ENCODE measurements at regions not wholly inside any gene's neighbourhood (a gene's known extent, or its start where the extent isn't known, plus 50 kb on each side); places are given as distances from the start of the nearest gene placed in this dataset.

- RAD21 ChIA-PET (ENCODE audit: unreplicated experiment), result no interaction called here
- no peak overlapping the region for H3K27ac ChIP-seq (ENCODE audit: control insufficient read depth, insufficient read depth)
Measured at GRCh38 chr11:97202613-97203292, 812.9 kb downstream of the JRKL start.

More at GRCh38 chr11:97202613-97203292, 812.9 kb downstream of the JRKL start:
- Histone ChIP-seq H2AFZ (ENCODE audit: control insufficient read depth, low read depth, low read length) (no peak overlapping the region), H3K4me3 (no peak overlapping the region), H3K4me2 (ENCODE audit: control insufficient read depth, insufficient read depth) (no peak overlapping the region), H3K79me2 (ENCODE audit: control insufficient read depth, insufficient read depth, low read length) (no peaks in the 10 kb centered on the region), H3K27me3 (replicated peaks in 1 of 2; ENCODE audit: control insufficient read depth in 2 of 2, insufficient read depth in 2 of 2, low read length in 1 of 2) (no peaks in the 10 kb centered on the region), H3K4me1 (ENCODE audit: control insufficient read depth, insufficient read depth, low read length) (no peaks in the 10 kb centered on the region), H3K9me3 (replicated peaks; ENCODE audit: control insufficient read depth, insufficient read depth, low read length) (no peaks in the 10 kb centered on the region), H3K36me3 (ENCODE audit: control insufficient read depth in 2 of 2, insufficient read depth in 2 of 2, low read length in 1 of 2) (no peaks in the 10 kb centered on the region), H3K9ac (ENCODE audit: control insufficient read depth, insufficient read depth, low read length) (no peak overlapping the region), H4K20me1 (ENCODE audit: control insufficient read depth, insufficient read depth) (no peaks in the 10 kb centered on the region)
- 32% methylated on average over 8 of the region's 8 CpGs for WGBS (ENCODE audit: insufficient coverage, insufficient replicate concordance, low lambda C conversion rate, missing lambda C conversion rate)
- in situ Hi-C loops (cut with MboI), result no loop called here
- ATAC-seq (no peak), DNase-seq (ENCODE audit: low read depth, low spot score) (no peak), FAIRE-seq (no peak)
- TF ChIP-seq SMC3 (IDR thresholded peaks at IDR 0.05; ENCODE audit: borderline replicate concordance, low read length) (no peak), CUX1 (IDR thresholded peaks at IDR 0.05; ENCODE audit: insufficient replicate concordance, low read depth, low read length) (no peak), NR2C1 (IDR thresholded peaks at IDR 0.05) (no peak), POLR2A (IDR thresholded peaks at IDR 0.05; ENCODE audit: low read depth, low read length) (no peak), MEF2A (IDR thresholded peaks at IDR 0.05; ENCODE audit: insufficient read depth, low read depth, low read length) (no peak)
- POLR2A ChIA-PET, result no interaction called here
- intact Hi-C loops (cut with micrococcal nuclease; ENCODE audit: unreplicated experiment), result no loop called here
- BruUV-seq (replicated peaks), result no TSS peak
- SMC1A ChIA-PET (ENCODE audit: uncharacterized antibody, unreplicated experiment), result no interaction called here
- CTCF ChIA-PET, result no interaction called here

Measured in GM12878 (cell line).